AG04450 (cell line): ENCODE measurements at regions not wholly inside any gene's neighbourhood (a gene's known extent, or its start where the extent isn't known, plus 50 kb on each side); places are given as distances from the start of the nearest gene placed in this dataset.

Source experiments
- CTCF ChIA-PET: fragments of 300-600, 350-600 bp; formaldehyde crosslinking; extraction: SDS; loops from one replicate; lab custom pipeline; 2022; ENCODE audit warnings: antibody characterized with exemption, inconsistent platforms; lab: Charles Lee
- POLR2A ChIA-PET: fragments of 350-600 bp; formaldehyde crosslinking; extraction: SDS; loops from one replicate; lab custom pipeline; 2021; ENCODE audit warnings: antibody characterized with exemption, inconsistent platforms; lab: Yijun Ruan, JAX
- DNase-seq: peaks from one replicate; pipeline ENCODE4 v3.0.0-alpha.2; 2011; ENCODE audit warnings: low read depth, low spot score
- H3K27ac ChIP-seq: one replicate; pipeline ENCODE4 v1.5.1; 2012; ENCODE audit warnings: low read depth, low read length, control low read depth
- H3K27me3 ChIP-seq: one replicate; pipeline ENCODE4 v1.6.0; 2012; ENCODE audit warnings: low read length; ENCODE audit not compliant: control insufficient read depth, insufficient read depth
- H3K4me3 ChIP-seq: 2 replicates; pipeline ENCODE4 v1.5.1; 2011; ENCODE audit warnings: mild to moderate bottlenecking, low read depth, low read length, control low read depth
- H3K9me3 ChIP-seq: 2 replicates; pipeline ENCODE4 v1.5.1; 2012; ENCODE audit warnings: low read length; ENCODE audit not compliant: control insufficient read depth, insufficient read depth
- TF ChIP-seq, protein P1 (sequence below): IDR thresholded peaks from 2 replicates; pipeline ENCODE4 v1.5.1; 2011; ENCODE audit warnings: low read depth, low read length, control low read depth, inconsistent platforms

DNA sequence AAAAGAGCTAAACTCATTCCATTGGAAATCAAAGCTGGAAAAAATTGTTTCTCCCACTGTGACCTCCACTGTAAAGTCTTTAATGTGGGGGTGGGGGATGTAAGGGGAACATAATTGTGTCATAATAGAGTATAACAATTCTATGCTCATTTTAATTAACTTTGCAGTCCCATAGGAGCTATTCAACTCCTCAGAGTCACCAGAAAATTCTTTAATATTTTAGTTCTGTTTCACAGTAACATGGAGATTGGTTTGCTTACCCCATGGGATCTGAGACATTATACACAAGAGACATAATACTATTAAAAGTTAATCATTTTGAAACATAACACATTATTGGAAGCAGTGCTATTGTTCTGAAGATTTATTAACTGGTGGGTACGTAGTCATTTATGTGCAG, 765.9 kb upstream of the GRM7 start:
- ChIA-PET CTCF (no interaction called here), POLR2A (no interaction called here)
- no peak for DNase-seq
- Histone ChIP-seq H3K4me3 (no peak overlapping the region), H3K9me3 (peaks cover 4% of the 10 kb centered on the region; the same call in 1 of the 2 replicates), H3K27me3 (no peaks in the 10 kb centered on the region), H3K27ac (no peak overlapping the region)
- TF ChIP-seq, protein P1, sequence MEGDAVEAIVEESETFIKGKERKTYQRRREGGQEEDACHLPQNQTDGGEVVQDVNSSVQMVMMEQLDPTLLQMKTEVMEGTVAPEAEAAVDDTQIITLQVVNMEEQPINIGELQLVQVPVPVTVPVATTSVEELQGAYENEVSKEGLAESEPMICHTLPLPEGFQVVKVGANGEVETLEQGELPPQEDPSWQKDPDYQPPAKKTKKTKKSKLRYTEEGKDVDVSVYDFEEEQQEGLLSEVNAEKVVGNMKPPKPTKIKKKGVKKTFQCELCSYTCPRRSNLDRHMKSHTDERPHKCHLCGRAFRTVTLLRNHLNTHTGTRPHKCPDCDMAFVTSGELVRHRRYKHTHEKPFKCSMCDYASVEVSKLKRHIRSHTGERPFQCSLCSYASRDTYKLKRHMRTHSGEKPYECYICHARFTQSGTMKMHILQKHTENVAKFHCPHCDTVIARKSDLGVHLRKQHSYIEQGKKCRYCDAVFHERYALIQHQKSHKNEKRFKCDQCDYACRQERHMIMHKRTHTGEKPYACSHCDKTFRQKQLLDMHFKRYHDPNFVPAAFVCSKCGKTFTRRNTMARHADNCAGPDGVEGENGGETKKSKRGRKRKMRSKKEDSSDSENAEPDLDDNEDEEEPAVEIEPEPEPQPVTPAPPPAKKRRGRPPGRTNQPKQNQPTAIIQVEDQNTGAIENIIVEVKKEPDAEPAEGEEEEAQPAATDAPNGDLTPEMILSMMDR, result no peak

DNA sequence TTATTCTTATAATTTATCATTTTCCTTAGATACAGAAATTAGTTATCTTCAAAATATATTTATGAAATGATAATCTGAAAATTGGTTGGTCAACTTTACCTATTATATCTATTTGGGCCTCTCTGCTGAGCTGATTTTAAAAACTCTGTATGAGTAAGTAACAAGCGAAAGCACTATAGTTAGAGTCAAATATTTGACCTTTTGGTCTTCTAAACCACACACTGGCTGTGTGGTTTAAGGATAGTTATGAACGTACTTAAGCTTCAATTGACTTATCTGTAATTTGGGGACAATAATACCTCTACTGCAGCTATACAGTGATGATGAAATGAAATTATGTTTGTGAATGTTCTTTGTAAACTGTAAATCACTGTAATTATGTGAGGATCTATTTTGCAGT, 763.9 kb upstream of the GRM7 start:
- TF ChIP-seq, protein P1, result no peak
- DNase-seq, result no peak
- CTCF ChIA-PET, result no interaction called here
- POLR2A ChIA-PET, result no interaction called here
- Histone ChIP-seq H3K27me3 (no peaks in the 10 kb centered on the region), H3K27ac (no peak overlapping the region), H3K4me3 (no peak overlapping the region), H3K9me3 (peaks cover 2% of the 10 kb centered on the region; the same call in 1 of the 2 replicates)

DNA sequence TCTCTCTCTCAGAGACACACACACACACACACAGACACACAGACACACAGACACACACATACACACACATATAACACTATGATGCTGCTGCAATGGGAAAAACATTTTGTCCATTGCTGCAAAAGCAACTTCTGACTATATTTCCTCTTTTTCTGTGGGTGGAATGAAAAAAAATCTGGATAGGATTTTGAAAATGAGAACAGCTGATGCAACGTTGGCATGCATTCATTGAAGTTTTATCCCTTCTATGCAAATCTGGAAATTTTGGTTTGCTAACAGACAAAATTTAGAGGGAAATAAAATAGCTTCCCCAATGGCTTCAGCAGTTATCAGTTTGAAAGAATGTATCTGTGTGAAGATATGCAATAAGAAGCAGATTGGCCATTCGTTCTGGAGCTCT, 763.4 kb upstream of the GRM7 start:
- TF ChIP-seq, protein P1, result no peak
- no peak for DNase-seq
- no peak overlapping the region for H3K4me3 ChIP-seq
- ChIA-PET CTCF (no interaction called here), POLR2A (no interaction called here)
- H3K9me3 ChIP-seq, result peaks cover 2% of the 10 kb centered on the region; the same call in 1 of the 2 replicates
- H3K27me3 ChIP-seq, result no peaks in the 10 kb centered on the region
- no peak overlapping the region for H3K27ac ChIP-seq

DNA sequence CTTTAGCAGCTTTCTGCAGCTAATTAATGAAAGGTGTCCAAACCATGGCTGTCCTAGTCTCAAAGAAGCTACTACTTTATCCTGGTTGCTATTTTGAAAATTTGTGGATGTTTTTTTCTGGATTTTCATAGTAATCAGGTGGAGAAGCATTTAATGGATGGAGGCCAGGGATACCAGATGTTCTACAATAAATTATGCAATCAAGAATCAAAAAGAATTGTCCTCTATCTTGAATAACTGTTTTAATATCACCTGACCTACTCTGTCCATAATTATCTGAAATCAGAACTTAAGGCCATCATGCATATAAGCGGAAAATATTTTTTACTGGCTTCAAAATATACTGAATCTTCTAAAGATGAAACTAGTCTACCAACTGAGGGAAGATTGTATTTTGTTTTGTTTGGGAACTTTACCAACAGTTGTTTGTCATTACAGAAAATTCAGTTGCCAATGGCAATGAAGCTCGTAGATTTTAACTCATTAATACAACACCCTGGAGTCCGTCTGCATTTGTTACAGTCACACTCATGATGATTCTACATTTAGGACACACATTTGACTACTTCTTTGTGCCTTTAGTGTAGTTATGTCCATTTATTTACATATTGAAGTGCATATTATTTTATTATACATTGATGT, 762.3 kb upstream of the GRM7 start:
- TF ChIP-seq, protein P1, result no peak
- DNase-seq, result no peak
- Histone ChIP-seq H3K27ac (no peak overlapping the region), H3K9me3 (peaks cover 2% of the 10 kb centered on the region; the same call in 1 of the 2 replicates), H3K27me3 (no peaks in the 10 kb centered on the region), H3K4me3 (no peak overlapping the region)
- POLR2A ChIA-PET, result no interaction called here
- CTCF ChIA-PET, result no interaction called here

DNA sequence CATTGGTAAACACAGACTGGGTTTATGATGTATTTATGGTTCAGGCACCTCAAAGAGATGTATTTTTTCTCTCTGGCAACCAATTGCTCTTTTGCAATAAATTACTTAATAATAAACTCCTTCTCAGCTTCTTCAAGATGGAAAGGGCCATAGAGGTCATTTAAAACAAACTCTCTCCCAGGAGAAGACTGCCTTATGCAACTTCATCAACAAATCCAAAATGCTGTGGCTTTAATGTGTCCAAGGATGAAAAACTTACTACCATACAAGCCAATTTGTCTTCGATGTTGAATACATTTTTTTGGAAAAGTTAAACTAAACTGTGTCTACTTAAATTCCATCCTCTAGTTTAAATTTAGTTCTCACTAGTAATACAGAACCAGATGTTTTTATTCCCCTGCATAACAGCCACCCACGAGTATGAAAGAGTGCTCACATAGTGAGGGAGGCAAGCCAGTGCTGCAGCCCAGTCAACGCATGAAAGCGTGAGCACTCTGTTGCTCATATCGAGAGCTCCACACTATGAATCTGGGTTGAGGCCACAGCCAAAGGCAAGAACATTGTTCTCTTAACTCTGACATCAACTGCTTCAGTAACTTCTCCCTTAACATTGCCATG, 761.3 kb upstream of the GRM7 start:
- CTCF ChIA-PET, result no interaction called here
- Histone ChIP-seq H3K4me3 (no peak overlapping the region), H3K9me3 (peaks cover 2% of the 10 kb centered on the region; the same call in 1 of the 2 replicates), H3K27ac (no peak overlapping the region), H3K27me3 (no peaks in the 10 kb centered on the region)
- TF ChIP-seq, protein P1, result no peak
- POLR2A ChIA-PET, result no interaction called here
- no peak for DNase-seq
